Inflammatory macrophage (primary cell): ENCODE measurements at regions not wholly inside any gene's neighbourhood (a gene's known extent, or its start where the extent isn't known, plus 50 kb on each side); places are given as distances from the start of the nearest gene placed in this dataset.

Experiments
- DNase-seq, 2 donors: peaks; one replicate each; pipeline ENCODE4 v3.0.0-alpha.2; 2020 to 2022

GRCh38 chr12:102592134-102592533, 111.8 kb upstream of the IGF1 start:
- no peak for DNase-seq

GRCh38 chr12:102573237-102573636, 92.9 kb upstream of the IGF1 start:
- DNase-seq, result no peak

GRCh38 chr12:102571889-102572288, 91.5 kb upstream of the IGF1 start:
- DNase-seq, result no peak

GRCh38 chr12:102570256-102570655, 89.9 kb upstream of the IGF1 start:
- no peak for DNase-seq

GRCh38 chr12:102569803-102570202, 89.4 kb upstream of the IGF1 start:
- DNase-seq, result no peak

GRCh38 chr12:102568276-102568675, 87.9 kb upstream of the IGF1 start:
- no peak for DNase-seq

- no peak for DNase-seq
Observed at GRCh38 chr12:102567031-102567985, 86.9 kb upstream of the IGF1 start.

GRCh38 chr12:102565555-102565954, 85.2 kb upstream of the IGF1 start:
- no peak for DNase-seq

- no peak for DNase-seq
Observed at GRCh38 chr12:102564026-102564425, 83.7 kb upstream of the IGF1 start.

GRCh38 chr12:102562836-102563425, 82.6 kb upstream of the IGF1 start:
- DNase-seq, result no peak

GRCh38 chr12:102551186-102551585, 70.8 kb upstream of the IGF1 start:
- DNase-seq, result no peak

GRCh38 chr12:102549691-102550090, 69.3 kb upstream of the IGF1 start:
- DNase-seq, result no peak

GRCh38 chr12:102548543-102548942, 68.2 kb upstream of the IGF1 start:
- peak in 1 of 2 donors; percentile 6 for DNase-seq

GRCh38 chr12:102543494-102544485, 63.4 kb upstream of the IGF1 start:
- peak in 1 of 2 donors; percentile 7 for DNase-seq

- peak in 1 of 2 donors; percentile 20 for DNase-seq
Observed at GRCh38 chr12:102542816-102543440, 62.6 kb upstream of the IGF1 start.

- no peak for DNase-seq
Observed at GRCh38 chr12:102540815-102541385, 60.5 kb upstream of the IGF1 start.

- peak in 1 of 2 donors; percentile 8 for DNase-seq
Observed at GRCh38 chr12:102539651-102540553, 59.5 kb upstream of the IGF1 start.

GRCh38 chr12:102535306-102535705, 54.9 kb upstream of the IGF1 start:
- no peak for DNase-seq

- no peak for DNase-seq
Observed at GRCh38 chr12:102534899-102535298, 54.5 kb upstream of the IGF1 start.

GRCh38 chr12:102533483-102534215, 53.3 kb upstream of the IGF1 start:
- no peak for DNase-seq
